SK-N-SH (cell line): ENCODE measurements at regions not wholly inside any gene's neighbourhood (a gene's known extent, or its start where the extent isn't known, plus 50 kb on each side); places are given as distances from the start of the nearest gene placed in this dataset.

Experiments
- CTCF ChIA-PET: fragments of 300-600, 350-600 bp; formaldehyde crosslinking; extraction: SDS; loops from one replicate; lab custom pipeline; 2021; lab: Yijun Ruan, JAX
- POLR2A ChIA-PET: fragments of 350-600 bp; sonication (Branson Sonifier 250); formaldehyde crosslinking; extraction: SDS; loops from one replicate; lab custom pipeline; 2020; ENCODE audit warnings: antibody characterized with exemption, inconsistent platforms; lab: Yijun Ruan, JAX
- DNase-seq: peaks from one replicate; pipeline ENCODE4 v3.0.0; 2012
- H2AFZ ChIP-seq: fragments of 200-600 bp; sonication (generic); 2 replicates; pipeline ENCODE4 v1.8.1; 2016; ENCODE audit warnings: antibody characterized with exemption, mild to moderate bottlenecking, low read depth
- H3F3A ChIP-seq: fragments of 200-600 bp; sonication (generic); replicated peaks from 2 replicates; pipeline ENCODE3; 2016; ENCODE audit warnings: antibody characterized with exemption, mild to moderate bottlenecking; ENCODE audit not compliant: insufficient read depth
- H3K27ac ChIP-seq, 2 experiments: fragments of 200-500 bp in 1 of 2; fragments of 200-600 bp in 1 of 2; sonication (Bioruptor generic) in 1 of 2; sonication (generic), shearing (Covaris generic) in 1 of 2; 2 replicates each; pipeline versions ENCODE4 v1.5.1 to v1.6.1; 2014 to 2016; ENCODE audit warnings: low read depth in 2 of 2, inconsistent platforms in 1 of 2, low read length in 1 of 2, mild to moderate bottlenecking in 1 of 2, mixed read lengths in 1 of 2
- H3K27me3 ChIP-seq: fragments of 200-600 bp; sonication (generic), shearing (Covaris generic); 2 replicates; pipeline ENCODE4 v1.6.1; 2016; ENCODE audit warnings: mixed run types; ENCODE audit not compliant: insufficient read depth
- H3K36me3 ChIP-seq, 2 experiments: fragments of 200-500 bp in 1 of 2; fragments of 200-600 bp in 1 of 2; sonication (Bioruptor generic) in 1 of 2; sonication (generic) in 1 of 2; replicated peaks in 1 of 2; 2 replicates each; pipeline versions ENCODE3 to v1.5.1; 2014 to 2016; ENCODE audit warnings: low read length in 1 of 2, mild to moderate bottlenecking in 1 of 2; ENCODE audit not compliant: insufficient read depth in 2 of 2, control insufficient read depth in 1 of 2
- H3K4me1 ChIP-seq, 2 experiments: fragments of 200-500 bp in 1 of 2; fragments of 200-600 bp in 1 of 2; sonication (Bioruptor generic) in 1 of 2; sonication (generic), shearing (Covaris generic) in 1 of 2; 2 replicates each; pipeline versions ENCODE4 v1.5.1 to v1.6.1; 2014 to 2016; ENCODE audit warnings: low read depth in 1 of 2, low read length in 1 of 2, mixed run types in 1 of 2; ENCODE audit not compliant: insufficient read depth in 2 of 2, control insufficient read depth in 1 of 2
- H3K4me2 ChIP-seq: fragments of 200-600 bp; sonication (generic), shearing (Covaris generic); 2 replicates; pipeline ENCODE4 v1.6.1; 2017; ENCODE audit warnings: mixed run types
- H3K4me3 ChIP-seq, 2 experiments: fragments of 200-500 bp in 1 of 2; fragments of 200-600 bp in 1 of 2; sonication (Bioruptor generic) in 1 of 2; sonication (generic), shearing (Covaris generic) in 1 of 2; 2 replicates each; pipeline versions ENCODE4 v1.5.1 to v1.8.1; 2014 to 2016; ENCODE audit warnings: low read depth in 2 of 2, inconsistent platforms in 1 of 2, low read length in 1 of 2, mild to moderate bottlenecking in 1 of 2, mixed read lengths in 1 of 2, moderate library complexity in 1 of 2
- H3K79me2 ChIP-seq: fragments of 200-600 bp; sonication (generic); 2 replicates; pipeline ENCODE4 v1.8.1; 2017; ENCODE audit warnings: mild to moderate bottlenecking; ENCODE audit not compliant: insufficient read depth
- H3K9ac ChIP-seq: fragments of 200-600 bp; sonication (generic); 2 replicates; pipeline ENCODE4 v1.6.1; 2017; ENCODE audit warnings: mixed run types
- H3K9me2 ChIP-seq: fragments of 200-600 bp; sonication (generic); 2 replicates; pipeline ENCODE4 v1.6.1; 2017; ENCODE audit warnings: mixed run types
- H3K9me3 ChIP-seq: fragments of 200-600 bp; sonication (generic); 2 replicates; pipeline ENCODE4 v1.6.1; 2017; ENCODE audit warnings: mixed run types, mild to moderate bottlenecking, moderate library complexity
- H4K20me1 ChIP-seq: fragments of 200-600 bp; sonication (generic); 2 replicates; pipeline ENCODE4 v1.6.1; 2017; ENCODE audit warnings: mild to moderate bottlenecking, mixed run types; ENCODE audit not compliant: insufficient read depth
- CTCF ChIP-seq: fragments of 200-600 bp; sonication (generic); IDR thresholded peaks from 2 replicates; pipeline ENCODE4 v1.6.1; 2017; ENCODE audit warnings: antibody characterized with exemption, mild to moderate bottlenecking, moderate library complexity
- EP300 ChIP-seq, 2 experiments: IDR thresholded peaks; 2 replicates each; pipeline versions ENCODE4 v1.4.0 to v1.6.1; 2012; ENCODE audit warnings: borderline replicate concordance in 1 of 2, low read depth in 1 of 2, low read length in 1 of 2
- EZH2phosphoT487 ChIP-seq: fragments of 200-600 bp; sonication (generic); IDR thresholded peaks from 2 replicates; pipeline ENCODE4 v1.6.1; 2017; ENCODE audit warnings: low read depth, mixed run types, mild to moderate bottlenecking, antibody characterized with exemption, moderate library complexity, borderline replicate concordance
- FOSL2 ChIP-seq: IDR thresholded peaks from 2 replicates; pipeline ENCODE4 v1.4.0; 2012; ENCODE audit warnings: low read depth, mild to moderate bottlenecking, moderate library complexity, borderline replicate concordance
- FOXM1 ChIP-seq: IDR thresholded peaks from 2 replicates; pipeline ENCODE4 v1.4.0; 2012; ENCODE audit warnings: low read depth, mild to moderate bottlenecking
- GATA2 ChIP-seq: sonication (generic); formaldehyde crosslinking; IDR thresholded peaks from 2 replicates; pipeline ENCODE4 v1.5.0; 2020; ENCODE audit warnings: mild to moderate bottlenecking, missing genetic modification reagents
- JUND ChIP-seq: IDR thresholded peaks from 2 replicates; pipeline ENCODE4 v1.4.0; 2012
- MXI1 ChIP-seq: IDR thresholded peaks from 2 replicates; pipeline ENCODE4 v1.6.1; 2012; ENCODE audit warnings: mild to moderate bottlenecking, low read depth, low read length, improper control_type of control experiment
- NFIC ChIP-seq: IDR thresholded peaks from 2 replicates; pipeline ENCODE4 v1.4.0; 2012; ENCODE audit warnings: borderline replicate concordance
- PBX3 ChIP-seq: IDR thresholded peaks from 2 replicates; pipeline ENCODE4; 2012
- POLR2AphosphoS5 ChIP-seq: IDR thresholded peaks from 2 replicates; pipeline ENCODE4 v1.6.1; 2012; ENCODE audit warnings: low read depth, low read length
- RAD21 ChIP-seq: IDR thresholded peaks from 2 replicates; pipeline ENCODE4 v1.6.1; 2012; ENCODE audit warnings: mild to moderate bottlenecking, low read length
- RCOR1 ChIP-seq: fragments of 150-350 bp; IDR thresholded peaks from 2 replicates; pipeline ENCODE4 v1.6.1; 2017; ENCODE audit warnings: antibody characterized with exemption, low read length
- REST ChIP-seq: IDR thresholded peaks from 2 replicates; pipeline ENCODE4 v1.6.1; 2012; ENCODE audit warnings: mild to moderate bottlenecking, low read depth, low read length, moderate library complexity
- RFX5 ChIP-seq: IDR thresholded peaks from 2 replicates; pipeline ENCODE4 v1.6.1; 2012; ENCODE audit warnings: mild to moderate bottlenecking, improper control_type of control experiment, low read length
- RXRA ChIP-seq: IDR thresholded peaks from 2 replicates; pipeline ENCODE4 v1.4.0; 2012; ENCODE audit warnings: low read depth, mild to moderate bottlenecking, borderline replicate concordance
- SIN3A ChIP-seq: IDR thresholded peaks from 2 replicates; pipeline ENCODE4 v1.6.1; 2012; ENCODE audit warnings: low read depth, mild to moderate bottlenecking, low read length, moderate library complexity, borderline replicate concordance
- SMC3 ChIP-seq: IDR thresholded peaks from 2 replicates; pipeline ENCODE4 v1.6.1; 2012; ENCODE audit warnings: low read depth, low read length, improper control_type of control experiment
- TAF1 ChIP-seq: IDR thresholded peaks from 2 replicates; pipeline ENCODE4 v1.6.1; 2012; ENCODE audit warnings: low read depth, mild to moderate bottlenecking, low read length, moderate library complexity, borderline replicate concordance
- YY1 ChIP-seq: IDR thresholded peaks from 2 replicates; pipeline ENCODE4 v1.4.0; 2012; ENCODE audit warnings: low read depth, mild to moderate bottlenecking
- WGBS: methylation state at CpG from one replicate; pipeline ENCODE4 v1.1.6; 2017; ENCODE audit warnings: low lambda C conversion rate; 5-methylcytosine and 5-hydroxymethylcytosine counted together
- TF ChIP-seq, protein P1 (sequence below): IDR thresholded peaks from 2 replicates; pipeline ENCODE4 v1.4.0; 2012; ENCODE audit warnings: low read depth

DNA sequence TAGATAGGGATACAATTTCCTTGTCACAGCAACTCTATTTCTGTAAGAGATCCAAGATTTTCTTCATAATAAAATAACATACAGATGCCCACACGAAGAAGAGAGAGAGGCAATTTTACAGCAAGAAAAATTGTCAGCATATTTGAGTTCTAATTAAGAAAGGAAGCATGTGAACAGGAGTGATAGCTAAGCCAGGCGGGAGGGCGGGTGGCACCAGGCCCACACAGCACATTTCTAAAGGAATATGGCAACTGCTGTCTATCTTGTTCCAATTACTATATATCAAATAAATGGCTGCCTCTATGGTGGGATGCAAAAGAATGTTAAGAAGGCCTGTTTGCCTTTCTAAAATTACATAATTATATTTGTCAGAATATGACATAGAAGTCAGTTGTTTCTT is 248.3 kb upstream of the DOK6 start:
- TF ChIP-seq NFIC: no peak
- TF ChIP-seq FOXM1: no peak
- TF ChIP-seq RXRA: no peak
- no peak for TF ChIP-seq EZH2phosphoT487
- TF ChIP-seq GATA2 (CRISPR knock-in tag): no peak
- no peak for TF ChIP-seq EP300 (IDR thresholded peaks at IDR 0.05; ENCODE audit: borderline replicate concordance in 1 of 2, low read depth in 1 of 2, low read length in 1 of 2)
- no peak for TF ChIP-seq JUND
- no peak for TF ChIP-seq TAF1
- TF ChIP-seq PBX3: no peak
- TF ChIP-seq, protein P1, sequence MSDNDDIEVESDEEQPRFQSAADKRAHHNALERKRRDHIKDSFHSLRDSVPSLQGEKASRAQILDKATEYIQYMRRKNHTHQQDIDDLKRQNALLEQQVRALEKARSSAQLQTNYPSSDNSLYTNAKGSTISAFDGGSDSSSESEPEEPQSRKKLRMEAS: no peak
- TF ChIP-seq RCOR1: no peak
- TF ChIP-seq POLR2AphosphoS5: no peak
- no peak for TF ChIP-seq MXI1
- TF ChIP-seq SIN3A: no peak
- no peak for TF ChIP-seq CTCF
- TF ChIP-seq YY1: no peak
- TF ChIP-seq SMC3: no peak
- no peak for TF ChIP-seq RAD21
- H3K27ac ChIP-seq: no peak overlapping the region
- no peak overlapping the region for H3K4me3 ChIP-seq
- H3K9me2 ChIP-seq: 0 out of 2 replicates have a peak, but pooled peaks cover 4% of the 10 kb centered on the region
- no peak overlapping the region for H3K9ac ChIP-seq
- H3K9me3 ChIP-seq: no peaks in the 10 kb centered on the region
- H3K36me3 ChIP-seq: no peaks in the 10 kb centered on the region
- H4K20me1 ChIP-seq: no peaks in the 10 kb centered on the region
- no peak for DNase-seq
- ChIA-PET CTCF (interaction anchor here (1.0 to 1.5 kb wide), 2 partner anchors 11 to 16 kb away, joined by 3 to 6 read pairs; no protein-coding TSS in a partner anchor), POLR2A (no interaction called here)
- H3K79me2 ChIP-seq: no peaks in the 10 kb centered on the region
- H3K4me2 ChIP-seq: no peak overlapping the region
- no peaks in the 10 kb centered on the region for H3F3A ChIP-seq
- 58% methylated on average over 3 of the region's 3 CpGs for WGBS
- H2AFZ ChIP-seq: no peak overlapping the region
- H3K27me3 ChIP-seq: no peaks in the 10 kb centered on the region
- H3K4me1 ChIP-seq: no peaks in the 10 kb centered on the region

- H3K4me3 ChIP-seq: no peak overlapping the region
- CTCF ChIA-PET: no interaction called here
- H3K36me3 ChIP-seq: no peaks in the 10 kb centered on the region
- H3K79me2 ChIP-seq: no peaks in the 10 kb centered on the region
- H3K9me2 ChIP-seq: 0 out of 2 replicates have a peak, but pooled peaks cover 4% of the 10 kb centered on the region
- H3K4me1 ChIP-seq: peaks cover 0 to 3% of the 10 kb centered on the region in 2 experiments; a peak in 1 of 4 replicates
- H3K27ac ChIP-seq: no peak overlapping the region
- no peaks in the 10 kb centered on the region for H4K20me1 ChIP-seq
- peaks cover 7% of the 10 kb centered on the region for H3F3A ChIP-seq
- H3K9me3 ChIP-seq: no peaks in the 10 kb centered on the region
- POLR2A ChIA-PET: no interaction called here
- WGBS: 85% methylated on average over 10 of the region's 10 CpGs
- H3K4me2 ChIP-seq: no peak overlapping the region
- no peak overlapping the region for H3K9ac ChIP-seq
- H2AFZ ChIP-seq: no peak overlapping the region
- DNase-seq: no peak
- H3K27me3 ChIP-seq: no peaks in the 10 kb centered on the region
- TF ChIP-seq RAD21 (no peak), FOXM1 (no peak), EP300 (IDR thresholded peaks at IDR 0.05; ENCODE audit: borderline replicate concordance in 1 of 2, low read depth in 1 of 2, low read length in 1 of 2) (no peak), PBX3 (no peak), RCOR1 (no peak), REST (no peak), FOSL2 (no peak), RFX5 (no peak), JUND (no peak)
- TF ChIP-seq, protein P1: no peak
These were observed 242.8 kb upstream of the DOK6 start for GRCh38 chr18:69157906-69158305.
